Fibroblast of the aortic adventitia (primary cell): ENCODE measurements at regions not wholly inside any gene's neighbourhood (a gene's known extent, or its start where the extent isn't known, plus 50 kb on each side); places are given as distances from the start of the nearest gene placed in this dataset.

Source experiments
- DNase-seq: peaks from one replicate; pipeline ENCODE4 v3.0.0-alpha.2; 2010; ENCODE audit warnings: low read depth
- H3K4me3 ChIP-seq: 2 replicates; pipeline ENCODE4 v1.5.1; 2011; ENCODE audit warnings: low read depth, mild to moderate bottlenecking, control low read depth, low read length, moderate library complexity
- TF ChIP-seq, protein P1 (sequence below): IDR thresholded peaks from 2 replicates; pipeline ENCODE4 v1.5.1; 2011; ENCODE audit warnings: mild to moderate bottlenecking, low read length, control low read depth, inconsistent platforms; ENCODE audit not compliant: insufficient read depth

DNA sequence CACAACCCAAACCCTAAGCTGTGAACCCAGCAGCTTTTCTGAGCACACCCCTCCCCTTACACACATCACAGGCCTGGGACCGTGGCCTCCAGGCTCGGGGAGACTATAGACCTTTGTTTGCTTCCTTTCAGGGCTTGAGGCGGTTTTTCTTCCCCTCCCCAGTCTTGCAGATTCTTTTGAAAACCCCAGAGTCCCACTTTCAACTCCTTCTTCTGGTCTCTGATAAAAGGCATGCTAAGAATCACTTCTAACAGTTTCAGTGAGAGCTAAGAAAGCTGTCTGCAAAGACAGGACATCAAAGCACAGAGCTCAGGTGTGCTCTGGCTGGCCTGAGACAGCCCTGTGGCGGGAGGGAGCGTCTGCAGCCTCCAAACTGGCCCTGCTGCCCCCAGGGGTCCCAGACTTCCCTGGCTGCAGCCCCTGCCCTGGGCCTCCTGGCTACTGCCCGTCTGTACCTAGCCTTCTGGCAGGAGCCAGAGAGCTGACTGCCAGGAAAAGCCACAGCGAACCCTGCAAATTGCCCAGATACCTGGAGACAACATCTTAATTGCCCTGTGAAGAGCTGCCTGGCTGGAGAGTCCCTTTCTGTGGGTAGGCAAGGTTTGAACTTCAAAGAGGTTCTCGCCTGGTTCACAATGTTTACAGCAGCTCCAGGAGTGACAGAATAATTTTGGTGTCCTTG, 138.9 kb downstream of the GADD45G start:
- TF ChIP-seq, protein P1, sequence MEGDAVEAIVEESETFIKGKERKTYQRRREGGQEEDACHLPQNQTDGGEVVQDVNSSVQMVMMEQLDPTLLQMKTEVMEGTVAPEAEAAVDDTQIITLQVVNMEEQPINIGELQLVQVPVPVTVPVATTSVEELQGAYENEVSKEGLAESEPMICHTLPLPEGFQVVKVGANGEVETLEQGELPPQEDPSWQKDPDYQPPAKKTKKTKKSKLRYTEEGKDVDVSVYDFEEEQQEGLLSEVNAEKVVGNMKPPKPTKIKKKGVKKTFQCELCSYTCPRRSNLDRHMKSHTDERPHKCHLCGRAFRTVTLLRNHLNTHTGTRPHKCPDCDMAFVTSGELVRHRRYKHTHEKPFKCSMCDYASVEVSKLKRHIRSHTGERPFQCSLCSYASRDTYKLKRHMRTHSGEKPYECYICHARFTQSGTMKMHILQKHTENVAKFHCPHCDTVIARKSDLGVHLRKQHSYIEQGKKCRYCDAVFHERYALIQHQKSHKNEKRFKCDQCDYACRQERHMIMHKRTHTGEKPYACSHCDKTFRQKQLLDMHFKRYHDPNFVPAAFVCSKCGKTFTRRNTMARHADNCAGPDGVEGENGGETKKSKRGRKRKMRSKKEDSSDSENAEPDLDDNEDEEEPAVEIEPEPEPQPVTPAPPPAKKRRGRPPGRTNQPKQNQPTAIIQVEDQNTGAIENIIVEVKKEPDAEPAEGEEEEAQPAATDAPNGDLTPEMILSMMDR, result no peak
- DNase-seq, result no peak
- H3K4me3 ChIP-seq, result no peak overlapping the region

DNA sequence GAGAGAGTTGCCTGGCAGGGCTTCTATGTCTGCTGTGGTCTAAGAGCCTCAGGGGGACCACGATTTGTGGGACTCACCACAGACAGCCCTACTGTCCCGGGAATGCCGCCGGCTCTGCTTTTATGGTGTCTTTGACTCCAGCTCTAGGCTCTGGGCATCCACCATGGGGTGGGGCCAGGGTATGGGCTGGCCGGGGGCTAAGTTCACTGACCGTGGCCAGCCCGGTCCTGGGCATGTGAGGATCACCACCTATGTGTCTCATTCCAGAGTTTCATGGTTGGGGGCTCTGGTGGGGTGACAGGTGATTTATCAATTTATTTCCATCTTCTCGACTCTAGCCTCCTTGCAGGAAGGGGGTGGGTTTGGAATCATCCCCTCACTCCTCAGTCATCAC, 139.4 kb downstream of the GADD45G start:
- DNase-seq, result no peak
- H3K4me3 ChIP-seq, result no peak overlapping the region
- TF ChIP-seq, protein P1, result no peak

DNA sequence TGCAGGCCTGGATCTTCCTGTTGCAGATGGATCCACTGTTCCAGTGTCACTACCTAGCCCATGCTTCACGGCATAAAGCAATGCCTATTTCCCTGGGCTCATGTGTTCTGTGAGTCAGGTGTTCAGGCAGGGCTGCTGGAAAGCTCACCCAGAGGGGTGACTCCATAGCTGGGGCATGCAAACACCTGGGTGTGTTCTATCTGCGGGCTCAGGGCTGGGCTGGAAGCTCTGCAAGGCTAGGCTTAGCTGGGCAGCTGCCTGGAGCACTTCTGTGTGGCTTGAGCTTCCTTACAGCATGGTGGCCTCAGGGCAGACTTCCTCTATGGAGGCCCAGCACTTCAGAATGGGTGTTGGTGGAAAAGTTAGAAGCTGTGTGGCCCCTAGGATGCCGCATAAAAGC, 139.9 kb downstream of the GADD45G start:
- H3K4me3 ChIP-seq, result no peak overlapping the region
- TF ChIP-seq, protein P1, result no peak
- no peak for DNase-seq

DNA sequence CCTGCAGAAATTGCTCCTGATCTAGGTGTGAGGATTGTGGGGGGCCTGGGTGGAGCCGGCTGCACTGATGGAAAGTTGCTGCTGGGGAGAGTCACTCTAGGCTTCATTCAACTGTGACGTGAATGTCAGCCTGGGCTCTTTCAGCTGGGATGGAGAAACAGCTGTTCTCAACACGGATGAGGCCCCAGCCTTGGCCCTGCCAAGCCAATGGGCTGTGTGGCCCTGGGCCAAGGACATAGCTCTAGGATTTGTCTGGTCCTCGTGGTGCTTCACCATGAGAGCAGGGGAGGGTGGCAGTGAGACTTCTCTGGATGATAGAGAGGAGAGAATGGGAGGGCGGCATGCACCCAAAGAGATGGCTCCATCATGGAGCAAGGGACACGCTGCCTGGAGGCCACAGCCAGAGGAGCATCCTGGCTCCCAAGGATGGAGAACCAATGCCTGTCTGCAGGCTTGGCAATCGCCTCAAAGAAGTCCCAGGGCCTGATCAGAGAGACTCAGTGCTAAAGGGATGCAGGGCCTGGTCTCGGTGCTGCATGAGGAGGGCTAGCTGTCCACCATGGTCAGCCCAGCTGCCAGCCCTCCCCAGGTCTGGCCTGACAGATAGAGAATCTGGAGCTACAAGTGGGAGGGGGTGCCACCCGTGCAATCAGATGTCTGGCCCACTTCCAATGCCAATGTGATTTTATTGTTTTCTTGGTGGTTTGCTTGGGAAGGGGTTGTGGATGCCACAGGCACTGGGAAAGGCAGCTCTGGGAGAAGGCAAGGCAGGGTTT, 141.0 kb downstream of the GADD45G start:
- TF ChIP-seq, protein P1, result no peak
- no peak overlapping the region for H3K4me3 ChIP-seq
- no peak for DNase-seq

DNA sequence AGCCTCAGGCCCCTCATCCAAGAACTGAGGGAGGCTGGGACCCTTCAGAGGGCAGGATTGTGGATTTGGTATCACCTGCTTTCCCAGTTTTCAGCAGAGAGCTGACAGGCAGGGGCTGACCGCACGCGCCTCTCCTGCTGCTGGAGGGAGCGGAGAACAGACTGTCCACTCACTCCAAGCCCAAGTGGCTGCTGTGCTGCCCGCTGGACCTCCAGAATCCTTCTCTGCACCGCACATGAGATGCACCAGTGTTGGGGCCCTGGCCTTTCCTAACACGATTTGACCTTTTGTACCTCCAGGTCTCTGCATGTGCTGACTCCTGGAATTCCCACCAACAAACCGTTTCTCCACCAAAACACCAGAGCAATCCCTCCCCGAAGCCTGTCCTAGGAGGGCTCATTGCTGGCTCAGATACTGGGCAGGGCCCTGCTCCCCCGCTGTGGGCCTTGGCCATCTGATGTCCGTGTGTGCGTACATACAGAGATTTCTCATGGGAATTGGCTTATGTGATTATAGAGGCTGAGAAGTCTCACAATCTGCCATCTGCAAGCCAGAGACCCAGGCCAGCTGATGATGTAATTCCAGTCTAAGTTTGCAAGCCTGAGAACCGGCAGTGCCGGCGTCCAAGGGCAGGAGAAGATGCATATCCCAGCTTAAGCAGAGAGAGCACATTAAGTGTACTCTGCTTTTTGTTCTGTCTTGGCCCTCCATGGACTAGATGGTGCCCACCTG, 141.7 kb downstream of the GADD45G start:
- DNase-seq, result peak; percentile 17
- TF ChIP-seq, protein P1, result no peak
- no peak overlapping the region for H3K4me3 ChIP-seq

DNA sequence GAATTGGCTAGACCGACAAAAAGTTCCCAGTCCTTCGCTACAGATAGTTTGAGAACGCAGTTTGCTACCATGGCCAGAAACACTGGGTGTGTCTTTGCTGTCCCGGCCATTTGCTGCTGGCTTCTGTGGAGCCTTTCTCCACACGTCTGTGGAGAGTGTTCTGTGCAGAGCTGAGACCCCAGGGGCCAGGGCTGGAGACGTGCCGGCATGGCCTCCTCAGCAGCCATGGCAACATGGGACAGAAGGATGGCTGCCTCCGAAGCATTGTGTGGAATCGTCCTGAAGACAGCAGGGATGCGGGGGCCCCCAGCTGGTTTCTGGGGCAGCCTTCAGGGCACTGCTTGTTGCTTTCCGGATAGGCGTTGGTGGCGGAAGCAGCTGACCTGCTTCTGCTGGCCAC, 142.8 kb downstream of the GADD45G start:
- TF ChIP-seq, protein P1, result no peak
- no peak for DNase-seq
- H3K4me3 ChIP-seq, result no peak overlapping the region
